ENCODE measurements at regions not wholly inside any gene's neighbourhood (a gene's known extent, or its start where the extent isn't known, plus 50 kb on each side); places are given as distances from the start of the nearest gene placed in this dataset.

DNA sequence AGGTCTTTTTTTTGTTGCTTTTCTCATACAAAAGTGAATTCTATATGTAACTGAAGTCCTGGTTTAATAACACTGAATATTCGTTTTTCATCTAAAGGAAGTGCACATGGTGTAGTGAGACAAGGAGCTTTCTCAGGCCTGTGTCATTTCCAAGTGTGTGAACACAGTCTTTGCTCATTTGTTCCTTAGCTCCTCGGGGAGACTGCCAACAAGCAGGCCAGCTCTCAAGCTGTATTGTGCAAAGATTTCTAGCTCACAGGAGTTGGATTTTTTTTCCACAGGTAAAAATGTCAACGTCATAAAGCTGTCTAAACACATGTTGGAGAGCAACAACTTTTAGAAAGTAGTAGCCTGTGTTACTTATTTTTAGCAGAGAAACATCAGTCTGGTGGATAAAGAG, 87.8 kb upstream of the S1PR1 start:
- DNase-seq (ENCODE audit: low read depth) = no peak
- TF ChIP-seq, protein P1, sequence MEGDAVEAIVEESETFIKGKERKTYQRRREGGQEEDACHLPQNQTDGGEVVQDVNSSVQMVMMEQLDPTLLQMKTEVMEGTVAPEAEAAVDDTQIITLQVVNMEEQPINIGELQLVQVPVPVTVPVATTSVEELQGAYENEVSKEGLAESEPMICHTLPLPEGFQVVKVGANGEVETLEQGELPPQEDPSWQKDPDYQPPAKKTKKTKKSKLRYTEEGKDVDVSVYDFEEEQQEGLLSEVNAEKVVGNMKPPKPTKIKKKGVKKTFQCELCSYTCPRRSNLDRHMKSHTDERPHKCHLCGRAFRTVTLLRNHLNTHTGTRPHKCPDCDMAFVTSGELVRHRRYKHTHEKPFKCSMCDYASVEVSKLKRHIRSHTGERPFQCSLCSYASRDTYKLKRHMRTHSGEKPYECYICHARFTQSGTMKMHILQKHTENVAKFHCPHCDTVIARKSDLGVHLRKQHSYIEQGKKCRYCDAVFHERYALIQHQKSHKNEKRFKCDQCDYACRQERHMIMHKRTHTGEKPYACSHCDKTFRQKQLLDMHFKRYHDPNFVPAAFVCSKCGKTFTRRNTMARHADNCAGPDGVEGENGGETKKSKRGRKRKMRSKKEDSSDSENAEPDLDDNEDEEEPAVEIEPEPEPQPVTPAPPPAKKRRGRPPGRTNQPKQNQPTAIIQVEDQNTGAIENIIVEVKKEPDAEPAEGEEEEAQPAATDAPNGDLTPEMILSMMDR (IDR thresholded peaks at IDR 0.05; ENCODE audit: control insufficient read depth, extremely low read depth, insufficient read depth) = no peak
- H3K4me3 ChIP-seq (ENCODE audit: low read depth, low read length) = no peak overlapping the region

DNA sequence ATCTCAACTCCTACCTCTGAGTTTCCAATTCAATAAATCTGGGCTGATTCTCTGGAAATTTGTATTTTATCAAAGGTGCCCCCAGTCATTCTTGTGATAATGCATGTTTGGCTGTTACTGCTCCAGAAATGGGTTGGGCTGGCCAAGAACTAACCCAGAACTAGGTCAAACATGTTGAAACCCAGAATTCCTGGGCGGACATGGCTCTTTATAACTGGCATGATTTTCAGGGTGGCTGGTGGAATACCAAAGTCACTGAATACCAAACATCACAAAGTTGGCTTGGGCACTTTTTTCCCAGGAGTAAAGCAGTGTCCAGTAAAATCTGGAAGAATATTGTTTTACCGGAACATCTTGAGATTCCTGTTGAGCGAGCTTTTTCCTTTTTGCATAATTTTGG, 89.4 kb upstream of the S1PR1 start:
- DNase-seq (ENCODE audit: low read depth) = peak; percentile 13
- H3K4me3 ChIP-seq (ENCODE audit: low read depth, low read length) = no peak overlapping the region
- TF ChIP-seq, protein P1 (IDR thresholded peaks at IDR 0.05; ENCODE audit: control insufficient read depth, extremely low read depth, insufficient read depth) = no peak

DNA sequence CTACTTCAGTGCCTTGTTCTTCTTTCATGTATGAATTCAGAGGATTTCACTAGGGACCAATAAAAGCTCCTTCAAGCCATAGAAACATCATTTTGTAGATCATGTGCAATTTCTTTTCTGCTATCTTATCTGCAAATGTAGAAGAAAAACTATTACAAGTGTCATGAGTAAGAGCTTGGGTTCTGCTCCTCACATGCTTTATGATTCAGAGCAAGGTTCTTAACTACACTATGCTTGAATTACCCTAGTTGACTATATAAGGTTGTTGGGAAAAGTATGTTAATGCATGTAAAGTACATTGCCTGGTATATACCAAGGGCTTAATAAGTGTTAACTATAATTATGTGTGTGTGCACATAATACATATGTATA, 91.4 kb upstream of the S1PR1 start:
- TF ChIP-seq, protein P1 (IDR thresholded peaks at IDR 0.05; ENCODE audit: control insufficient read depth, extremely low read depth, insufficient read depth) = no peak
- no peak overlapping the region for H3K4me3 ChIP-seq (ENCODE audit: low read depth, low read length)

DNA sequence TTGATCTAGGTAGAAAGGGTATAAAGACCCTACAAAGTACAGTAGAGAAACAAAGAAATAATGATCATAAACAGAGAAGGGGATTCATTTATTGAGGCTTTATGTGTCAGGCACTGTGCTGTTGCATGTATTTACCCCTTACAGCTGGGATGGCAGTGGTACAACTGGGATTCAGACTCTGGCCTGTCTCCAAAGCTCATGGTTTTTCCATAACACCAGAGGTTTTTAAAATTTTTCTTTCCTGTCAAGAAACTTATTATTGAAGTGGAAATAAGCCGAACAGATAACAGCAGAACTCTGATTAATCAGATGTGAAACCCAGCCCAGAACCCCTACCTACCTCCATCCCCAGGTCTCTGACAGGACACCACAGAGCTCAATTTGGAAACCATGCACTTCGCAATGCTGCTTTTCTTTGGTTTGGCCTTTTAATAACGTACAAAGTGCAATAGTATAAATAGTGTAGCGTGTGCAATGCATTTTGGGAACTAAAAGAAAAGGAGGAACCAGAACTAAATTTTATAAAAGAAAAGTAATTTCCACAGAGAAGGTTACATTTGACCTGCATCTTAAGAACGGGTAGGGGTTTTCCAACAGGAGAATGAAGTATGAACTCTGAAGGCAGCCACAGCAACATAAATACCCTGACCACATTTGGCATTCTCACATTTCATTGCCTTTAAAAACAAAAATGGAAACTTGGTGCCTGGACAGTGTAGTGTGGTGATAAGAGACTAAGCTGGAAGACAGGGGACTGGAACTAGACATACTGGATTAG, 92.0 kb upstream of the S1PR1 start:
- H3K4me3 ChIP-seq (ENCODE audit: low read depth, low read length) = no peak overlapping the region
- no peak for DNase-seq (ENCODE audit: low read depth)
- TF ChIP-seq, protein P1 (IDR thresholded peaks at IDR 0.05; ENCODE audit: control insufficient read depth, extremely low read depth, insufficient read depth) = no peak

More for the DNA sequence above, 91.4 kb upstream of the S1PR1 start:
- no peak for DNase-seq (ENCODE audit: low read depth)

DNA sequence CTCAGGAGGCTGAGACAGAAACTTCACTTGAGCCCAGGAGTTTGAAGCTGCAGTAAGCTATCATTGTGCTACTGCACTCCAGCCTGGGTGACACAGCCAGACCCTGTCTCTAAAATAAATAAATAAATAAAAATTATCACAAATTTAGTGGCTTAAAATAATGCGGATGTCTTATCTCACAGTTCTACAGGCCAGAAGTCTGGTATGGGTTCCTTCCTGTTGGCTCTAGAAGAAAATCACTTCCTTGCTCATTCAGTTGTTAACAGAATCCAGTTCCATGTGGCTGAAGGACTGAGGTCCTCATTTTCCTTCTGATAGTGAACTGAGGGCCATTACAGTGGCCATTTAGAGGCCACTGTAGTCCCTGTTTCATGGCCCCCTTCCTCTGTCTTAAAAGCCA, 94.6 kb upstream of the S1PR1 start:
- H3K4me3 ChIP-seq (ENCODE audit: low read depth, low read length) = no peak overlapping the region
- DNase-seq (ENCODE audit: low read depth) = no peak
- TF ChIP-seq, protein P1 (IDR thresholded peaks at IDR 0.05; ENCODE audit: control insufficient read depth, extremely low read depth, insufficient read depth) = no peak

DNA sequence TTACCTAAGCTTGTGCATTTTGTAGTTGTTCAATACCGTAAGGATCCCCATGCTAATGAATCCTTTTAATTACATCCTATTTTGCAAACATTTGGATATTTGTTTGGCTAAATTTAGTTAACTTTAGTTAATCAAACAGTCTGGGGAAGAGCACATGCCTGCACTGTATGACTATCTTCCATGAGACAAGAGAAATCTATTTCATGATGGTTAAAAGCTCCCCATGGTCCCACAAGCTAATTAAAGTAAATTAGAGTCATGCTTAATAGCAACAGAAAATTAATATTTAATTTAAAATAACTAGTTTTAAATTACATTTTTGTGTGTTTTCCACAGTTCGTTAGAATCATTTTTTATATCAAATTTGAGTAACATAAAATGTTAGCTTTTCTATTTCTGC, 95.4 kb upstream of the S1PR1 start:
- no peak overlapping the region for H3K4me3 ChIP-seq (ENCODE audit: low read depth, low read length)
- DNase-seq (ENCODE audit: low read depth) = no peak
- TF ChIP-seq, protein P1 (IDR thresholded peaks at IDR 0.05; ENCODE audit: control insufficient read depth, extremely low read depth, insufficient read depth) = no peak

Data from LNCaP clone FGC (cell line).